CD4-positive, alpha-beta T cell (primary cell): ENCODE measurements at regions not wholly inside any gene's neighbourhood (a gene's known extent, or its start where the extent isn't known, plus 50 kb on each side); places are given as distances from the start of the nearest gene placed in this dataset.

ENCODE experiments used
- ATAC-seq: fragments of 200-7000 bp; cut with Tn5 transposase; one replicate; pipeline ENCODE4 v1.10.0; 2022; ENCODE audit warnings: mild to moderate bottlenecking; ENCODE audit not compliant: poor library complexity
- CTCF ChIA-PET: fragments of 350-600 bp; sonication (Branson Sonifier 250); formaldehyde crosslinking; loops from one replicate; lab custom pipeline; 2021; ENCODE audit warnings: antibody characterized with exemption, inconsistent platforms; lab: Charles Lee
- POLR2A ChIA-PET: fragments of 350-600 bp; sonication (Branson Sonifier 250); formaldehyde crosslinking; loops from one replicate; lab custom pipeline; 2021; ENCODE audit warnings: antibody characterized with exemption, inconsistent platforms; lab: Charles Lee
- DNase-seq, 14 experiments: peaks; one replicate each; pipeline ENCODE4 v3.0.0-alpha.2; 2013 to 2020; ENCODE audit warnings: mixed read lengths in 2 of 14
- H3K27ac ChIP-seq, 2 donors: one replicate each; pipeline versions ENCODE4 v1.5.1 to v1.7.0; 2013; ENCODE audit warnings: low read length in 2 of 2, low read depth in 1 of 2, mild to moderate bottlenecking in 1 of 2
- H3K27me3 ChIP-seq, 2 experiments: 1 replicate in 1 of 2; 2 replicates in 1 of 2; pipeline versions ENCODE4 v1.6.1 to v1.7.0; 2013; ENCODE audit warnings: low read length in 2 of 2, control low read depth in 1 of 2, mild to moderate bottlenecking in 1 of 2, moderate library complexity in 1 of 2; ENCODE audit not compliant: insufficient read depth in 2 of 2, control insufficient read depth in 1 of 2
- H3K36me3 ChIP-seq: one replicate; pipeline ENCODE4 v1.6.1; 2013; ENCODE audit warnings: low read length, control low read depth; ENCODE audit not compliant: insufficient read depth
- H3K4me1 ChIP-seq: one replicate; pipeline ENCODE4 v1.6.1; 2013; ENCODE audit warnings: low read length, control low read depth; ENCODE audit not compliant: insufficient read depth
- H3K4me3 ChIP-seq: one replicate; pipeline ENCODE4 v1.5.1; 2013; ENCODE audit warnings: mild to moderate bottlenecking, low read length, moderate library complexity
- H3K9me3 ChIP-seq, 2 experiments: 1 replicate in 1 of 2; 2 replicates in 1 of 2; pipeline versions ENCODE4 v1.6.1 to v1.7.0; 2013; ENCODE audit warnings: low read length in 2 of 2, mild to moderate bottlenecking in 2 of 2, control low read depth in 1 of 2, moderate library complexity in 1 of 2; ENCODE audit not compliant: control insufficient read depth in 1 of 2, insufficient read depth in 1 of 2
- H3K27ac Mint-ChIP-seq: one replicate; pipeline ENCODE4 v1.8.0; 2020; ENCODE audit warnings: mixed read lengths
- H3K27me3 Mint-ChIP-seq: one replicate; pipeline ENCODE4 v1.8.0; 2021; ENCODE audit warnings: mixed read lengths
- H3K36me3 Mint-ChIP-seq: one replicate; pipeline ENCODE4 v1.8.0; 2021; ENCODE audit warnings: low read depth, mixed read lengths
- H3K4me1 Mint-ChIP-seq: one replicate; pipeline ENCODE4 v1.8.0; 2021; ENCODE audit warnings: low read depth, mixed read lengths
- H3K4me3 Mint-ChIP-seq: one replicate; pipeline ENCODE4 v1.8.0; 2020; ENCODE audit warnings: mild to moderate bottlenecking, mixed read lengths
- H3K9me3 Mint-ChIP-seq: one replicate; pipeline ENCODE4 v1.8.0; 2020; ENCODE audit warnings: mixed read lengths
- CTCF ChIP-seq: fragments of 200-600 bp; IDR thresholded peaks from one replicate; pipeline ENCODE4 v1.8.0; 2022; ENCODE audit warnings: antibody characterized with exemption, mild to moderate bottlenecking
- intact Hi-C, 2 experiments: fragments of 100-400 bp; cut with DNase I in 1 of 2; cut with micrococcal nuclease in 1 of 2; formaldehyde crosslinking; loops; one replicate each; pipeline versions ENCODE4 v1.15.1 to v1.9.0; 2023 to 2025; cut with DNase I, micrococcal nuclease

GRCh38 chr2:64260817-64261216 is 116.6 kb upstream of the PELI1 start:
- intact Hi-C loops = no loop called here
- Histone ChIP-seq H3K27ac (peak overlapping the region in 1 of 2 donors; percentile 37), H3K36me3 (no peaks in the 10 kb centered on the region), H3K4me1 (peaks cover 5% of the 10 kb centered on the region), H3K9me3 (no peaks in the 10 kb centered on the region), H3K4me3 (peak overlapping the region; percentile 40), H3K27me3 (no peaks in the 10 kb centered on the region)
- ChIA-PET CTCF (no interaction called here), POLR2A (interaction anchor here (0.8 to 2.0 kb wide), 5 partner anchors 8 to 118 kb away, joined by 3 to 6 read pairs (median 4); no protein-coding TSS in a partner anchor)
- no peak for TF ChIP-seq CTCF
- ATAC-seq (peak; percentile 48), DNase-seq (peak in 9 of 14 experiments; percentile 3 to 69 (median 35))
- H3K9me3 Mint-ChIP-seq = no peaks in the 10 kb centered on the region
- H3K4me1 Mint-ChIP-seq = peaks cover 8% of the 10 kb centered on the region
- no peaks in the 10 kb centered on the region for H3K27me3 Mint-ChIP-seq
- peak overlapping the region; percentile 77 for H3K4me3 Mint-ChIP-seq
- peak overlapping the region; percentile 47 for H3K27ac Mint-ChIP-seq
- H3K36me3 Mint-ChIP-seq = no peaks in the 10 kb centered on the region

- H3K4me3 ChIP-seq = no peak overlapping the region
- H3K4me1 Mint-ChIP-seq = peaks cover 8% of the 10 kb centered on the region
- peaks cover 5% of the 10 kb centered on the region for H3K4me1 ChIP-seq
- no peaks in the 10 kb centered on the region for H3K36me3 ChIP-seq
- no peaks in the 10 kb centered on the region for H3K36me3 Mint-ChIP-seq
- TF ChIP-seq CTCF = no peak
- ChIA-PET CTCF (no interaction called here), POLR2A (no interaction called here)
- H3K27ac ChIP-seq = no peak overlapping the region
- DNase-seq (no peak), ATAC-seq (no peak)
- no peaks in the 10 kb centered on the region for H3K27me3 Mint-ChIP-seq
- H3K9me3 Mint-ChIP-seq = no peaks in the 10 kb centered on the region
- H3K27ac Mint-ChIP-seq = no peak overlapping the region
- intact Hi-C loops = no loop called here
- H3K4me3 Mint-ChIP-seq = no peak overlapping the region
- H3K9me3 ChIP-seq = no peaks in the 10 kb centered on the region
- no peaks in the 10 kb centered on the region for H3K27me3 ChIP-seq
These were observed 117.9 kb upstream of the PELI1 start for GRCh38 chr2:64262071-64262470.

GRCh38 chr2:64262816-64263215 is 118.6 kb upstream of the PELI1 start:
- H3K27ac ChIP-seq = no peak overlapping the region
- no peak overlapping the region for H3K4me3 ChIP-seq
- intact Hi-C loops = no loop called here
- H3K4me1 ChIP-seq = peaks cover 5% of the 10 kb centered on the region
- POLR2A ChIA-PET = no interaction called here
- no peak for DNase-seq
- Mint-ChIP-seq H3K27me3 (no peaks in the 10 kb centered on the region), H3K4me1 (peaks cover 8% of the 10 kb centered on the region), H3K9me3 (no peaks in the 10 kb centered on the region), H3K36me3 (no peaks in the 10 kb centered on the region), H3K27ac (no peak overlapping the region), H3K4me3 (no peak overlapping the region)
- ATAC-seq = no peak
- H3K36me3 ChIP-seq = no peaks in the 10 kb centered on the region
- TF ChIP-seq CTCF = no peak
- CTCF ChIA-PET = no interaction called here
- H3K27me3 ChIP-seq = no peaks in the 10 kb centered on the region
- H3K9me3 ChIP-seq = no peaks in the 10 kb centered on the region
